WTC11 (cell line): ENCODE measurements at regions not wholly inside any gene's neighbourhood (a gene's known extent, or its start where the extent isn't known, plus 50 kb on each side); places are given as distances from the start of the nearest gene placed in this dataset.

ENCODE experiments used
- ATAC-seq: fragments of 200-7000 bp; cut with Tn5 transposase; 2 replicates; pipeline ENCODE4 v1.10.0; 2021; ENCODE audit warnings: mild to moderate bottlenecking, moderate library complexity
- CTCF ChIA-PET: fragments of 300-600 bp; sonication (Branson Sonifier 250); formaldehyde crosslinking; loops from one replicate; lab custom pipeline; 2021; ENCODE audit warnings: antibody characterized with exemption; lab: Charles Lee
- POLR2A ChIA-PET: fragments of 350-600 bp; sonication (Branson Sonifier 250); formaldehyde crosslinking; loops from one replicate; lab custom pipeline; 2021; ENCODE audit warnings: antibody characterized with exemption; lab: Charles Lee
- DNase-seq: peaks from one replicate; pipeline ENCODE4 v3.0.0; 2021; ENCODE audit warnings: low spot score
- H3K27ac Mint-ChIP-seq: 2 replicates; pipeline ENCODE4 v1.8.0; 2021; ENCODE audit warnings: mixed read lengths
- H3K27me3 Mint-ChIP-seq: 2 replicates; pipeline ENCODE4 v1.8.0; 2021; ENCODE audit warnings: low read depth, mild to moderate bottlenecking, moderate library complexity, mixed read lengths
- H3K36me3 Mint-ChIP-seq: 2 replicates; pipeline ENCODE4 v1.8.0; 2021; ENCODE audit warnings: mixed read lengths
- H3K4me1 Mint-ChIP-seq: 2 replicates; pipeline ENCODE4 v1.8.0; 2022; ENCODE audit warnings: mixed read lengths
- H3K4me3 Mint-ChIP-seq: 2 replicates; pipeline ENCODE4 v1.8.0; 2021; ENCODE audit warnings: mild to moderate bottlenecking, moderate library complexity, mixed read lengths
- H3K9me3 Mint-ChIP-seq: 2 replicates; pipeline ENCODE4 v1.8.0; 2021; ENCODE audit warnings: mixed read lengths
- AFF4 ChIP-seq: sonication (generic); formaldehyde crosslinking; IDR thresholded peaks from 2 replicates; pipeline ENCODE4 v1.8.1; 2023; ENCODE audit warnings: mild to moderate bottlenecking, missing genetic modification reagents, borderline replicate concordance
- ATF3 ChIP-seq: sonication (generic); formaldehyde crosslinking; conservative IDR thresholded peaks from 2 replicates; pipeline ENCODE4 v1.8.1; 2022; ENCODE audit warnings: mild to moderate bottlenecking, missing genetic modification reagents
- CREB1 ChIP-seq: sonication (generic); formaldehyde crosslinking; IDR thresholded peaks from 2 replicates; pipeline ENCODE4 v1.8.0; 2023; ENCODE audit warnings: mild to moderate bottlenecking, missing genetic modification reagents
- E2F5 ChIP-seq: sonication (generic); formaldehyde crosslinking; IDR thresholded peaks from 2 replicates; pipeline ENCODE4 v1.8.1; 2022; ENCODE audit warnings: mild to moderate bottlenecking, moderate library complexity, missing genetic modification reagents
- EMX1 ChIP-seq: fragments of 250-450 bp; sonication (Bioruptor Pico); IDR thresholded peaks from 2 replicates; pipeline ENCODE4 v1.8.0; 2021; ENCODE audit warnings: mild to moderate bottlenecking
- FOXJ3 ChIP-seq: sonication (generic); formaldehyde crosslinking; IDR thresholded peaks from 2 replicates; pipeline ENCODE4 v1.9.0; 2021; ENCODE audit warnings: missing genetic modification reagents, mild to moderate bottlenecking, borderline replicate concordance
- IRF2 ChIP-seq: sonication (generic); formaldehyde crosslinking; IDR thresholded peaks from 2 replicates; pipeline ENCODE4 v1.8.0; 2022; ENCODE audit warnings: low read depth, missing genetic modification reagents, borderline replicate concordance
- JAZF1 ChIP-seq: fragments of 250-450 bp; sonication (Bioruptor Pico); IDR thresholded peaks from 2 replicates; pipeline ENCODE4 v1.9.0; 2021; ENCODE audit warnings: moderate library complexity, mild to moderate bottlenecking, inconsistent platforms
- KAT7 ChIP-seq: sonication (generic); formaldehyde crosslinking; IDR thresholded peaks from 2 replicates; pipeline ENCODE4 v1.8.1; 2023; ENCODE audit warnings: missing genetic modification reagents, mild to moderate bottlenecking, borderline replicate concordance
- MYBL2 ChIP-seq: sonication (generic); formaldehyde crosslinking; IDR thresholded peaks from 2 replicates; pipeline ENCODE4 v1.8.1; 2023; ENCODE audit warnings: mild to moderate bottlenecking, moderate library complexity, missing genetic modification reagents
- NR1H2 ChIP-seq: sonication (generic); formaldehyde crosslinking; IDR thresholded peaks from 2 replicates; pipeline ENCODE4 v1.9.0; 2021; ENCODE audit warnings: mild to moderate bottlenecking, moderate library complexity, missing genetic modification reagents
- NR2C2 ChIP-seq: sonication (generic); formaldehyde crosslinking; IDR thresholded peaks from 2 replicates; pipeline ENCODE4 v1.8.0; 2022; ENCODE audit warnings: mild to moderate bottlenecking, missing genetic modification reagents
- PREB ChIP-seq: sonication (generic); formaldehyde crosslinking; IDR thresholded peaks from 2 replicates; pipeline ENCODE4 v1.8.1; 2022; ENCODE audit warnings: mild to moderate bottlenecking, missing genetic modification reagents, moderate library complexity, borderline replicate concordance
- RORB ChIP-seq: fragments of 250-450 bp; sonication (Bioruptor Pico); IDR thresholded peaks from 2 replicates; pipeline ENCODE4 v1.9.0; 2021; ENCODE audit warnings: mild to moderate bottlenecking
- TEAD1 ChIP-seq: sonication (generic); formaldehyde crosslinking; IDR thresholded peaks from 2 replicates; pipeline ENCODE4 v1.8.0; 2022; ENCODE audit warnings: mild to moderate bottlenecking, missing genetic modification reagents
- ZBTB43 ChIP-seq: sonication (generic); formaldehyde crosslinking; IDR thresholded peaks from 2 replicates; pipeline ENCODE4 v1.8.1; 2023; ENCODE audit warnings: mild to moderate bottlenecking, missing genetic modification reagents
- ZNF263 ChIP-seq: sonication (generic); formaldehyde crosslinking; IDR thresholded peaks from 2 replicates; pipeline ENCODE4 v1.8.1; 2022; ENCODE audit warnings: low read depth, mild to moderate bottlenecking, moderate library complexity, missing genetic modification reagents
- ZNF317 ChIP-seq: sonication (generic); formaldehyde crosslinking; IDR thresholded peaks from 2 replicates; pipeline ENCODE4 v1.8.1; 2023; ENCODE audit warnings: low read depth, mild to moderate bottlenecking, moderate library complexity, missing genetic modification reagents, borderline replicate concordance
- ZNF416 ChIP-seq: fragments of 250-450 bp; sonication (Bioruptor Pico); IDR thresholded peaks from 2 replicates; pipeline ENCODE4 v1.9.0; 2021; ENCODE audit warnings: mild to moderate bottlenecking, inconsistent platforms
- ZNF423 ChIP-seq: fragments of 250-450 bp; sonication (Bioruptor Pico); IDR thresholded peaks from 2 replicates; pipeline ENCODE4 v2.1.2; 2022; ENCODE audit warnings: mild to moderate bottlenecking, moderate library complexity
- ZNF512 ChIP-seq: sonication (generic); formaldehyde crosslinking; IDR thresholded peaks from 2 replicates; pipeline ENCODE4 v1.8.1; 2022; ENCODE audit warnings: missing genetic modification reagents, borderline replicate concordance
- ZSCAN18 ChIP-seq: fragments of 250-450 bp; sonication (Bioruptor Pico); IDR thresholded peaks from 2 replicates; pipeline ENCODE4 v2.1.2; 2022; ENCODE audit warnings: mild to moderate bottlenecking, moderate library complexity

GRCh38 chr2:59296279-59296678 lies 1055.2 kb upstream of the FANCL start:
- H3K27ac Mint-ChIP-seq = no peak overlapping the region
- ChIA-PET POLR2A (no interaction called here), CTCF (no interaction called here)
- ATAC-seq (no peak), DNase-seq (no peak)
- peaks cover 19% of the 10 kb centered on the region for H3K4me1 Mint-ChIP-seq
- no peaks in the 10 kb centered on the region for H3K9me3 Mint-ChIP-seq
- TF ChIP-seq JAZF1 (no peak), EMX1 (CRISPR knock-in tag) (no peak), ZBTB43 (no peak), ZSCAN18 (CRISPR knock-in tag) (no peak), IRF2 (CRISPR knock-in tag) (no peak), PREB (CRISPR knock-in tag) (no peak), KAT7 (no peak), ZNF263 (CRISPR knock-in tag) (no peak), NR1H2 (CRISPR knock-in tag) (no peak), ZNF423 (CRISPR knock-in tag) (no peak), ZNF317 (CRISPR knock-in tag) (no peak), E2F5 (CRISPR knock-in tag) (no peak), ZNF512 (CRISPR knock-in tag) (no peak), FOXJ3 (no peak), MYBL2 (no peak), CREB1 (CRISPR knock-in tag) (no peak), ZNF416 (CRISPR knock-in tag) (no peak), TEAD1 (CRISPR knock-in tag) (no peak), RORB (CRISPR knock-in tag) (no peak)
- no peaks in the 10 kb centered on the region for H3K36me3 Mint-ChIP-seq
- no peaks in the 10 kb centered on the region for H3K27me3 Mint-ChIP-seq
- H3K4me3 Mint-ChIP-seq = no peak overlapping the region

GRCh38 chr2:59295524-59296162 lies 1054.5 kb upstream of the FANCL start:
- Mint-ChIP-seq H3K4me3 (no peak overlapping the region), H3K4me1 (peaks cover 19% of the 10 kb centered on the region), H3K9me3 (no peaks in the 10 kb centered on the region), H3K27me3 (no peaks in the 10 kb centered on the region), H3K27ac (no peak overlapping the region), H3K36me3 (no peaks in the 10 kb centered on the region)
- CTCF ChIA-PET = no interaction called here
- no peak for ATAC-seq
- POLR2A ChIA-PET = no interaction called here
- DNase-seq = no peak
- TF ChIP-seq NR2C2 (CRISPR knock-in tag) = no peak
- no peak for TF ChIP-seq ATF3 (CRISPR knock-in tag)
- no peak for TF ChIP-seq PREB (CRISPR knock-in tag)
- no peak for TF ChIP-seq FOXJ3
- TF ChIP-seq AFF4 = no peak
